ENCODE measurements at regions not wholly inside any gene's neighbourhood (a gene's known extent, or its start where the extent isn't known, plus 50 kb on each side); places are given as distances from the start of the nearest gene placed in this dataset.

- H2AFZ ChIP-seq (ENCODE audit: low read depth), result no peak overlapping the region
- no peak overlapping the region for H3K27ac ChIP-seq
- H3K9ac ChIP-seq, result no peak overlapping the region
- H3K4me2 ChIP-seq, result no peak overlapping the region
- H3K4me1 ChIP-seq (ENCODE audit: low read depth, poor library complexity, severe bottlenecking), result no peaks in the 10 kb centered on the region
- no peaks in the 10 kb centered on the region for H3K36me3 ChIP-seq (ENCODE audit: insufficient read depth)
- no peak overlapping the region for H3K4me3 ChIP-seq (IDR thresholded peaks at IDR 0.05; ENCODE audit: insufficient read depth, low read depth, low read length)
- H3K27me3 ChIP-seq (ENCODE audit: insufficient read depth, low read depth), result no peaks in the 10 kb centered on the region
- H3K79me2 ChIP-seq (ENCODE audit: insufficient read depth, low read depth), result no peaks in the 10 kb centered on the region
- TF ChIP-seq CTCF (conservative IDR thresholded peaks at IDR 0.05; ENCODE audit: low read depth, low read length), result no peak
- H4K20me1 ChIP-seq (ENCODE audit: insufficient read depth), result no peaks in the 10 kb centered on the region
These were observed 356.3 kb upstream of the HSF2 start for GRCh38 chr6:122042960-122043735.

- no peak overlapping the region for H3K27ac ChIP-seq
- no peak overlapping the region for H3K4me3 ChIP-seq (IDR thresholded peaks at IDR 0.05; ENCODE audit: insufficient read depth, low read depth, low read length)
- no peaks in the 10 kb centered on the region for H4K20me1 ChIP-seq (ENCODE audit: insufficient read depth)
- no peaks in the 10 kb centered on the region for H3K36me3 ChIP-seq (ENCODE audit: insufficient read depth)
- H3K4me1 ChIP-seq (ENCODE audit: low read depth, poor library complexity, severe bottlenecking), result no peaks in the 10 kb centered on the region
- no peak overlapping the region for H3K4me2 ChIP-seq
- no peak overlapping the region for H3K9ac ChIP-seq
- TF ChIP-seq CTCF (conservative IDR thresholded peaks at IDR 0.05; ENCODE audit: low read depth, low read length), result no peak
- no peaks in the 10 kb centered on the region for H3K27me3 ChIP-seq (ENCODE audit: insufficient read depth, low read depth)
- H3K79me2 ChIP-seq (ENCODE audit: insufficient read depth, low read depth), result no peaks in the 10 kb centered on the region
- no peak overlapping the region for H2AFZ ChIP-seq (ENCODE audit: low read depth)
These were observed 350.9 kb upstream of the HSF2 start for GRCh38 chr6:122048570-122048969.

DNA sequence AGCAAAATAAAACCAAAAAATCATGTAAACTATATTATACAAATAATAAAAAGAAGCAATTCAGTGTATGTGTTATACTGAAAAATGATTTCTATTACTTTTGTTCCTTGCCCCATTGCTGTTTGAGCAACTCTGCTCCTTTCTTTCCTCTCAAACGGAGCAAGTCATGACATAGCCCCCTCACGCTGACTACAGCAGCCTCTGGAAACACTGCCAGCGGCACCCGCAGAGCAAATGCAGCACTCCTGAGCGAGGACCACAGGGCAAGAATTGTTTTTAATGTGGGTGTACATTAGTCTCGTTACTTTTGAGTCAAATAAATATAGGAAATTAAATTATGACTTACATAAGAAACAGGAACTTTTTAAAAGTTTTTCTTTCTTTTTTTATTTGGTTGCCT, 350.1 kb upstream of the HSF2 start:
- no peak overlapping the region for H3K4me3 ChIP-seq (IDR thresholded peaks at IDR 0.05; ENCODE audit: insufficient read depth, low read depth, low read length)
- no peak overlapping the region for H3K9ac ChIP-seq
- no peak overlapping the region for H2AFZ ChIP-seq (ENCODE audit: low read depth)
- no peaks in the 10 kb centered on the region for H3K27me3 ChIP-seq (ENCODE audit: insufficient read depth, low read depth)
- H3K79me2 ChIP-seq (ENCODE audit: insufficient read depth, low read depth), result no peaks in the 10 kb centered on the region
- H3K4me1 ChIP-seq (ENCODE audit: low read depth, poor library complexity, severe bottlenecking), result no peaks in the 10 kb centered on the region
- no peak overlapping the region for H3K4me2 ChIP-seq
- no peak overlapping the region for H3K27ac ChIP-seq
- H4K20me1 ChIP-seq (ENCODE audit: insufficient read depth), result no peaks in the 10 kb centered on the region
- TF ChIP-seq CTCF (conservative IDR thresholded peaks at IDR 0.05; ENCODE audit: low read depth, low read length), result no peak
- H3K36me3 ChIP-seq (ENCODE audit: insufficient read depth), result no peaks in the 10 kb centered on the region

DNA sequence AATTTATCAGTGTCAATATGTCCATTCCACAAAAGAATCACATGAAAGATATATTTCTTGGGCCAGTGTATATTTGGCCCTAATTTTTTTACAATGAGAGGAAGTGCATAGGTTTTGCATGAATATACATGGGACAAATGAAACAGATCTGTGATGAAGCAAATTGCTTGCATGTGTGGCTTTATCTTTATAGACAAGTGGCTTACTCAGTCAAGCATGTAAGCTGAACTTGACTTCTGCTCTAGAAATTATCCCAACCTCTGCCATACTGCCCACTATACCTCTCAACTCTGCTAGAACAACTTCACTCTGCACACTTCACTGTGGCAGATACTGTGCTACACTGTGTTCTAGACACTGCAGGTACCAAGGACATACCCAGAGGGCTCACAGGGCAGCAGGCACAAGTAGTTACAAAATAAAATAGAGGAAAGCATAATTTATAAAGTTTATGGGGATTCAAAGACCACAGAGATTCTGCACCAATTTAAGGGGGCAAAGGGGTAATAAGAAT, 349.2 kb upstream of the HSF2 start:
- no peak for TF ChIP-seq CTCF (conservative IDR thresholded peaks at IDR 0.05; ENCODE audit: low read depth, low read length)
- Histone ChIP-seq H3K79me2 (ENCODE audit: insufficient read depth, low read depth) (no peaks in the 10 kb centered on the region), H2AFZ (ENCODE audit: low read depth) (no peak overlapping the region), H3K27me3 (ENCODE audit: insufficient read depth, low read depth) (no peaks in the 10 kb centered on the region), H3K4me2 (no peak overlapping the region), H3K36me3 (ENCODE audit: insufficient read depth) (no peaks in the 10 kb centered on the region), H3K9ac (no peak overlapping the region), H4K20me1 (ENCODE audit: insufficient read depth) (no peaks in the 10 kb centered on the region), H3K4me1 (ENCODE audit: low read depth, poor library complexity, severe bottlenecking) (no peaks in the 10 kb centered on the region), H3K27ac (no peak overlapping the region), H3K4me3 (IDR thresholded peaks at IDR 0.05; ENCODE audit: insufficient read depth, low read depth, low read length) (no peak overlapping the region)
